Fibroblast of lung (primary cell): ENCODE measurements at regions not wholly inside any gene's neighbourhood (a gene's known extent, or its start where the extent isn't known, plus 50 kb on each side); places are given as distances from the start of the nearest gene placed in this dataset.
A peak's percentile ranks its signal among the peaks of the same experiment; 100 is the strongest.

Source experiments
- DNase-seq, 2 donors: peaks; one replicate each; pipeline versions ENCODE4 v3.0.0 to v3.0.0-alpha.2; 2010; ENCODE audit warnings: low read depth in 2 of 2
- H2AFZ ChIP-seq: 2 replicates; pipeline ENCODE4 v1.5.1; 2012; ENCODE audit warnings: low read length, control low read depth, inconsistent platforms
- H3K27ac ChIP-seq: 2 replicates; pipeline ENCODE4 v1.5.1; 2011; ENCODE audit warnings: low read length, control low read depth; ENCODE audit not compliant: insufficient read depth
- H3K27me3 ChIP-seq: 2 replicates; pipeline ENCODE4 v1.5.1; 2011; ENCODE audit warnings: mild to moderate bottlenecking, low read length; ENCODE audit not compliant: control insufficient read depth, insufficient read depth
- H3K36me3 ChIP-seq: 2 replicates; pipeline ENCODE4 v1.5.1; 2011; ENCODE audit warnings: low read length; ENCODE audit not compliant: control insufficient read depth, insufficient read depth
- H3K4me1 ChIP-seq: 2 replicates; pipeline ENCODE4 v1.5.1; 2011; ENCODE audit warnings: low read length; ENCODE audit not compliant: control insufficient read depth, insufficient read depth; ENCODE audit errors: extremely low read depth
- H3K4me2 ChIP-seq: 2 replicates; pipeline ENCODE4 v1.5.1; 2011; ENCODE audit warnings: low read length, control low read depth; ENCODE audit not compliant: insufficient read depth; ENCODE audit errors: extremely low read depth
- H3K4me3 ChIP-seq, 4 experiments: fragments of 200-600 bp in 1 of 4; sonication (generic) in 1 of 4; replicated peaks in 1 of 4; 2 replicates each; pipeline ENCODE4 v1.5.1; 2011 to 2016; ENCODE audit warnings: low read length in 4 of 4, low read depth in 3 of 4, mild to moderate bottlenecking in 3 of 4, control low read depth in 2 of 4, inconsistent platforms in 1 of 4, mixed read lengths in 1 of 4; ENCODE audit not compliant: insufficient read depth in 1 of 4; ENCODE audit errors: control extremely low read depth in 1 of 4
- H3K79me2 ChIP-seq: 2 replicates; pipeline ENCODE4 v1.5.1; 2012; ENCODE audit warnings: mild to moderate bottlenecking, low read length, inconsistent platforms; ENCODE audit not compliant: control insufficient read depth, insufficient read depth
- H3K9ac ChIP-seq: 2 replicates; pipeline ENCODE4 v1.5.1; 2011; ENCODE audit warnings: mild to moderate bottlenecking, low read length, control low read depth; ENCODE audit not compliant: insufficient read depth
- H3K9me3 ChIP-seq: 2 replicates; pipeline ENCODE4 v1.5.1; 2012; ENCODE audit warnings: low read depth, low read length; ENCODE audit not compliant: control insufficient read depth, insufficient read depth
- H4K20me1 ChIP-seq: 2 replicates; pipeline ENCODE4 v1.5.1; 2011; ENCODE audit warnings: low read length; ENCODE audit not compliant: control insufficient read depth, insufficient read depth; ENCODE audit errors: extremely low read depth
- EZH2 ChIP-seq: IDR thresholded peaks from 2 replicates; pipeline ENCODE4 v1.5.1; 2012; ENCODE audit warnings: low read length, control low read depth, mild to moderate bottlenecking; ENCODE audit errors: missing control alignments
- TF ChIP-seq, protein P1 (sequence below), 2 donors: IDR thresholded peaks in 1 of 2; conservative IDR thresholded peaks in 1 of 2; 1 replicate in 1 of 2; 2 replicates in 1 of 2; pipeline ENCODE4 v1.5.1; 2011 to 2012; ENCODE audit warnings: low read length in 2 of 2, control low read depth in 1 of 2, inconsistent platforms in 1 of 2, low read depth in 1 of 2, mild to moderate bottlenecking in 1 of 2

GRCh38 chr4:4613126-4613465 lies 71.2 kb upstream of the STX18 start:
- no peak overlapping the region for H3K27ac ChIP-seq
- peaks cover 2% of the 10 kb centered on the region for H3K4me1 ChIP-seq
- H3K27me3 ChIP-seq, result no peaks in the 10 kb centered on the region
- peak in 1 of 2 donors; percentile 11 for DNase-seq
- H3K4me3 ChIP-seq, result no peak overlapping the region
- no peak for TF ChIP-seq EZH2
- TF ChIP-seq, protein P1, sequence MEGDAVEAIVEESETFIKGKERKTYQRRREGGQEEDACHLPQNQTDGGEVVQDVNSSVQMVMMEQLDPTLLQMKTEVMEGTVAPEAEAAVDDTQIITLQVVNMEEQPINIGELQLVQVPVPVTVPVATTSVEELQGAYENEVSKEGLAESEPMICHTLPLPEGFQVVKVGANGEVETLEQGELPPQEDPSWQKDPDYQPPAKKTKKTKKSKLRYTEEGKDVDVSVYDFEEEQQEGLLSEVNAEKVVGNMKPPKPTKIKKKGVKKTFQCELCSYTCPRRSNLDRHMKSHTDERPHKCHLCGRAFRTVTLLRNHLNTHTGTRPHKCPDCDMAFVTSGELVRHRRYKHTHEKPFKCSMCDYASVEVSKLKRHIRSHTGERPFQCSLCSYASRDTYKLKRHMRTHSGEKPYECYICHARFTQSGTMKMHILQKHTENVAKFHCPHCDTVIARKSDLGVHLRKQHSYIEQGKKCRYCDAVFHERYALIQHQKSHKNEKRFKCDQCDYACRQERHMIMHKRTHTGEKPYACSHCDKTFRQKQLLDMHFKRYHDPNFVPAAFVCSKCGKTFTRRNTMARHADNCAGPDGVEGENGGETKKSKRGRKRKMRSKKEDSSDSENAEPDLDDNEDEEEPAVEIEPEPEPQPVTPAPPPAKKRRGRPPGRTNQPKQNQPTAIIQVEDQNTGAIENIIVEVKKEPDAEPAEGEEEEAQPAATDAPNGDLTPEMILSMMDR (conservative IDR thresholded peaks at IDR 0.05 in 1 of 2, IDR thresholded peaks at IDR 0.05 in 1 of 2; ENCODE audit: low read depth in 1 of 2, low read length in 2 of 2), result no peak
- H4K20me1 ChIP-seq, result no peaks in the 10 kb centered on the region
- H3K9ac ChIP-seq, result no peak overlapping the region
- no peaks in the 10 kb centered on the region for H3K79me2 ChIP-seq
- H3K4me2 ChIP-seq, result no peak overlapping the region
- no peaks in the 10 kb centered on the region for H3K36me3 ChIP-seq
- no peaks in the 10 kb centered on the region for H3K9me3 ChIP-seq
- H2AFZ ChIP-seq, result no peak overlapping the region

- H3K27me3 ChIP-seq, result no peaks in the 10 kb centered on the region
- no peaks in the 10 kb centered on the region for H3K9me3 ChIP-seq
- H3K36me3 ChIP-seq, result no peaks in the 10 kb centered on the region
- H3K4me1 ChIP-seq, result peaks cover 6% of the 10 kb centered on the region
- no peaks in the 10 kb centered on the region for H3K79me2 ChIP-seq
- H3K4me3 ChIP-seq, result no peak overlapping the region
- no peak overlapping the region for H3K27ac ChIP-seq
- DNase-seq, result no peak
- no peak overlapping the region for H3K4me2 ChIP-seq
- no peak overlapping the region for H2AFZ ChIP-seq
- no peak overlapping the region for H3K9ac ChIP-seq
- no peaks in the 10 kb centered on the region for H4K20me1 ChIP-seq
- TF ChIP-seq EZH2, result no peak
- TF ChIP-seq, protein P1 (conservative IDR thresholded peaks at IDR 0.05 in 1 of 2, IDR thresholded peaks at IDR 0.05 in 1 of 2; ENCODE audit: low read depth in 1 of 2, low read length in 2 of 2), result no peak
These were observed 68.8 kb upstream of the STX18 start for GRCh38 chr4:4610672-4611071.

GRCh38 chr4:4609622-4610334 lies 67.9 kb upstream of the STX18 start:
- Histone ChIP-seq H3K79me2 (no peaks in the 10 kb centered on the region), H3K9me3 (no peaks in the 10 kb centered on the region), H3K9ac (no peak overlapping the region), H3K4me3 (no peak overlapping the region), H3K27ac (no peak overlapping the region), H3K27me3 (no peaks in the 10 kb centered on the region), H3K4me1 (peaks cover 4% of the 10 kb centered on the region), H3K4me2 (no peak overlapping the region), H3K36me3 (no peaks in the 10 kb centered on the region), H4K20me1 (no peaks in the 10 kb centered on the region), H2AFZ (no peak overlapping the region)
- no peak for DNase-seq
- no peak for TF ChIP-seq EZH2
